SK-N-SH (cell line): ENCODE measurements at regions not wholly inside any gene's neighbourhood (a gene's known extent, or its start where the extent isn't known, plus 50 kb on each side); places are given as distances from the start of the nearest gene placed in this dataset.

Source experiments
- POLR2AphosphoS5 ChIP-seq: IDR thresholded peaks from 2 replicates; pipeline ENCODE4 v1.6.1; 2012; ENCODE audit warnings: low read depth, low read length
- SIN3A ChIP-seq: IDR thresholded peaks from 2 replicates; pipeline ENCODE4 v1.6.1; 2012; ENCODE audit warnings: low read depth, mild to moderate bottlenecking, low read length, moderate library complexity, borderline replicate concordance
- TAF1 ChIP-seq: IDR thresholded peaks from 2 replicates; pipeline ENCODE4 v1.6.1; 2012; ENCODE audit warnings: low read depth, mild to moderate bottlenecking, low read length, moderate library complexity, borderline replicate concordance
- YY1 ChIP-seq: IDR thresholded peaks from 2 replicates; pipeline ENCODE4 v1.4.0; 2012; ENCODE audit warnings: low read depth, mild to moderate bottlenecking
- TF ChIP-seq, protein P1 (sequence below): IDR thresholded peaks from 2 replicates; pipeline ENCODE4 v1.6.1; 2012; ENCODE audit warnings: mild to moderate bottlenecking, low read depth, low read length, moderate library complexity
- TF ChIP-seq, protein P2 (sequence below): fragments of 200-600 bp; sonication (generic); IDR thresholded peaks from 2 replicates; pipeline ENCODE4 v1.6.1; 2017; ENCODE audit warnings: antibody characterized with exemption, mild to moderate bottlenecking, moderate library complexity
- TF ChIP-seq, protein P3 (sequence below): IDR thresholded peaks from 2 replicates; pipeline ENCODE4 v1.4.0; 2012; ENCODE audit warnings: low read depth, borderline replicate concordance

DNA sequence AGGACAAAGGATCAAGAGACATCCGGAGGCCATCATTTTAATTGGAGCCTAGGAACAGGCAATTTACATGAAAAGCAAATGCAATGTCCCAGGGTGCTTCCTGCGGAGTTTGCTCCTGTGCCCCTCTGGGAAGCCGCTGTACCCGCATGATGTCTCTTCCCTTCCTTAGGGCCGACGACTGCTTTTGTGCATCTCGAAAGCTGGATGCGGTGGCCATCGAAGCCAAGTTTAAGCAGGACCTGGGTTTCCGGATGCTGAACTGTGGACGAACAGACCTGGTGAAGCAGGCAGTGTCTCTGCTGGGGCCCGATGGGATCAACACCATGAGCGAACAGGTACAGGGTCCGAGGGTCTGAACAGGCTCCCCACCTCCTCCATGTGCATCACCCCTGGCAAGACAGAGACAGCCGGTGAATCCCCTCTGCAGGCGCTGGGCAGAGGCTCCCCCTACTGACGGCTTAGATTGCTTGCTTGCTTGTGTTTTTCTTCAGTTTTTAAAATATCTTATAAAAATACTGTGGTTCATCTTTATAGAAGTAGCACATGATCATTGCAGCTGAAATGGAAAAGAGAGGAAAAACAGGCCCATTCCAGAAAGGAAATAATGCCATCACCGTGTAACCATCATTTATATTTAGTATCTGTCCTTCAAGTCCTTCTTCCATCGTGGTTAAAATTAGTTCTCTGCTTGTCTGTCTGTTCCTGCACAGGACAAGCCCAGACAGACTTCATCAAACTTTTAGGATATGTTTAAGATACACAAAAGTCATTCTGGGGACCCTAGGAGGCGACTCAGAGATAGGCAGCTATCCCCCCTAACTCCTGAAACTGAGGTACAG lies 75.4 kb upstream of the PWP1 start:
- TF ChIP-seq SIN3A (no peak), YY1 (no peak), POLR2AphosphoS5 (no peak), TAF1 (no peak)
- TF ChIP-seq, protein P1, sequence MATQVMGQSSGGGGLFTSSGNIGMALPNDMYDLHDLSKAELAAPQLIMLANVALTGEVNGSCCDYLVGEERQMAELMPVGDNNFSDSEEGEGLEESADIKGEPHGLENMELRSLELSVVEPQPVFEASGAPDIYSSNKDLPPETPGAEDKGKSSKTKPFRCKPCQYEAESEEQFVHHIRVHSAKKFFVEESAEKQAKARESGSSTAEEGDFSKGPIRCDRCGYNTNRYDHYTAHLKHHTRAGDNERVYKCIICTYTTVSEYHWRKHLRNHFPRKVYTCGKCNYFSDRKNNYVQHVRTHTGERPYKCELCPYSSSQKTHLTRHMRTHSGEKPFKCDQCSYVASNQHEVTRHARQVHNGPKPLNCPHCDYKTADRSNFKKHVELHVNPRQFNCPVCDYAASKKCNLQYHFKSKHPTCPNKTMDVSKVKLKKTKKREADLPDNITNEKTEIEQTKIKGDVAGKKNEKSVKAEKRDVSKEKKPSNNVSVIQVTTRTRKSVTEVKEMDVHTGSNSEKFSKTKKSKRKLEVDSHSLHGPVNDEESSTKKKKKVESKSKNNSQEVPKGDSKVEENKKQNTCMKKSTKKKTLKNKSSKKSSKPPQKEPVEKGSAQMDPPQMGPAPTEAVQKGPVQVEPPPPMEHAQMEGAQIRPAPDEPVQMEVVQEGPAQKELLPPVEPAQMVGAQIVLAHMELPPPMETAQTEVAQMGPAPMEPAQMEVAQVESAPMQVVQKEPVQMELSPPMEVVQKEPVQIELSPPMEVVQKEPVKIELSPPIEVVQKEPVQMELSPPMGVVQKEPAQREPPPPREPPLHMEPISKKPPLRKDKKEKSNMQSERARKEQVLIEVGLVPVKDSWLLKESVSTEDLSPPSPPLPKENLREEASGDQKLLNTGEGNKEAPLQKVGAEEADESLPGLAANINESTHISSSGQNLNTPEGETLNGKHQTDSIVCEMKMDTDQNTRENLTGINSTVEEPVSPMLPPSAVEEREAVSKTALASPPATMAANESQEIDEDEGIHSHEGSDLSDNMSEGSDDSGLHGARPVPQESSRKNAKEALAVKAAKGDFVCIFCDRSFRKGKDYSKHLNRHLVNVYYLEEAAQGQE: no peak
- TF ChIP-seq, protein P2, sequence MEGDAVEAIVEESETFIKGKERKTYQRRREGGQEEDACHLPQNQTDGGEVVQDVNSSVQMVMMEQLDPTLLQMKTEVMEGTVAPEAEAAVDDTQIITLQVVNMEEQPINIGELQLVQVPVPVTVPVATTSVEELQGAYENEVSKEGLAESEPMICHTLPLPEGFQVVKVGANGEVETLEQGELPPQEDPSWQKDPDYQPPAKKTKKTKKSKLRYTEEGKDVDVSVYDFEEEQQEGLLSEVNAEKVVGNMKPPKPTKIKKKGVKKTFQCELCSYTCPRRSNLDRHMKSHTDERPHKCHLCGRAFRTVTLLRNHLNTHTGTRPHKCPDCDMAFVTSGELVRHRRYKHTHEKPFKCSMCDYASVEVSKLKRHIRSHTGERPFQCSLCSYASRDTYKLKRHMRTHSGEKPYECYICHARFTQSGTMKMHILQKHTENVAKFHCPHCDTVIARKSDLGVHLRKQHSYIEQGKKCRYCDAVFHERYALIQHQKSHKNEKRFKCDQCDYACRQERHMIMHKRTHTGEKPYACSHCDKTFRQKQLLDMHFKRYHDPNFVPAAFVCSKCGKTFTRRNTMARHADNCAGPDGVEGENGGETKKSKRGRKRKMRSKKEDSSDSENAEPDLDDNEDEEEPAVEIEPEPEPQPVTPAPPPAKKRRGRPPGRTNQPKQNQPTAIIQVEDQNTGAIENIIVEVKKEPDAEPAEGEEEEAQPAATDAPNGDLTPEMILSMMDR: peak; percentile 80
- TF ChIP-seq, protein P3, sequence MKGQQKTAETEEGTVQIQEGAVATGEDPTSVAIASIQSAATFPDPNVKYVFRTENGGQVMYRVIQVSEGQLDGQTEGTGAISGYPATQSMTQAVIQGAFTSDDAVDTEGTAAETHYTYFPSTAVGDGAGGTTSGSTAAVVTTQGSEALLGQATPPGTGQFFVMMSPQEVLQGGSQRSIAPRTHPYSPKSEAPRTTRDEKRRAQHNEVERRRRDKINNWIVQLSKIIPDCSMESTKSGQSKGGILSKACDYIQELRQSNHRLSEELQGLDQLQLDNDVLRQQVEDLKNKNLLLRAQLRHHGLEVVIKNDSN: no peak
